Lower leg skin (tissue), 4 donors: ENCODE measurements at regions not wholly inside any gene's neighbourhood (a gene's known extent, or its start where the extent isn't known, plus 50 kb on each side); places are given as distances from the start of the nearest gene placed in this dataset.
A peak's percentile ranks its signal among the peaks of the same experiment; 100 is the strongest.

Experiments
- DNase-seq, 2 donors: peaks; one replicate each; pipeline ENCODE4 v3.0.0-alpha.2; 2019; ENCODE audit warnings: low spot score in 2 of 2
- H3K4me3 ChIP-seq: fragments of 200-600 bp; sonication (generic); 2 replicates; pipeline ENCODE4 v1.5.1; 2017; ENCODE audit warnings: mild to moderate bottlenecking, low read depth; ENCODE audit not compliant: poor library complexity, severe bottlenecking
- POLR2A ChIP-seq, 2 donors: fragments of 450-650 bp; IDR thresholded peaks; one replicate each; pipeline ENCODE4 v1.6.1; 2016 to 2017; ENCODE audit warnings: antibody characterized with exemption in 2 of 2, mild to moderate bottlenecking in 1 of 2, moderate library complexity in 1 of 2
- WGBS, 2 donors: methylation state at CpG; one replicate each; pipeline ENCODE4 v1.1.5; 2018; 5-methylcytosine and 5-hydroxymethylcytosine counted together
- intact Hi-C: fragments of 100-400 bp; cut with DNase I; formaldehyde crosslinking; loops from one replicate; pipeline ENCODE4 v1.15.0; 2023; ENCODE audit warnings: low total_unique reads
- TF ChIP-seq, protein P1 (sequence below), 3 donors: fragments of 450-650 bp; IDR thresholded peaks; one replicate each; pipeline ENCODE4 v1.5.1; 2016; ENCODE audit warnings: antibody characterized with exemption in 3 of 3, mild to moderate bottlenecking in 3 of 3, moderate library complexity in 2 of 3

DNA sequence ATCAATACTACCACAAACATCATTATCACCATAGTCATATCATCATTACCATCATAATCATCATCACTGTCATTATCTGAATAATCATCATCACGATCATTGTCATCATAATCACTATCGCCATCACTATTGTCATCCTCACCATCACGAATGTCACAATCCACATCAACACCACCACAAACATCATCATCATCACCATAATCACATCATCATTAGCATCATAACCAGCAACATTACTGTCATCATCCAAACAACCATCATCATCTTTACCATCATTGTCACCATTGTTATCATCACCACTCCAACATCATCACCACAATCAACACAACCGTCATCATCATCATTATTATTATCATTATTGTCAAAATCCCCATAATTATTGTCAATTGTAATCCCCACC is 61.2 kb downstream of the MBD3L1 start:
- no peak overlapping the region for H3K4me3 ChIP-seq
- TF ChIP-seq, protein P1, sequence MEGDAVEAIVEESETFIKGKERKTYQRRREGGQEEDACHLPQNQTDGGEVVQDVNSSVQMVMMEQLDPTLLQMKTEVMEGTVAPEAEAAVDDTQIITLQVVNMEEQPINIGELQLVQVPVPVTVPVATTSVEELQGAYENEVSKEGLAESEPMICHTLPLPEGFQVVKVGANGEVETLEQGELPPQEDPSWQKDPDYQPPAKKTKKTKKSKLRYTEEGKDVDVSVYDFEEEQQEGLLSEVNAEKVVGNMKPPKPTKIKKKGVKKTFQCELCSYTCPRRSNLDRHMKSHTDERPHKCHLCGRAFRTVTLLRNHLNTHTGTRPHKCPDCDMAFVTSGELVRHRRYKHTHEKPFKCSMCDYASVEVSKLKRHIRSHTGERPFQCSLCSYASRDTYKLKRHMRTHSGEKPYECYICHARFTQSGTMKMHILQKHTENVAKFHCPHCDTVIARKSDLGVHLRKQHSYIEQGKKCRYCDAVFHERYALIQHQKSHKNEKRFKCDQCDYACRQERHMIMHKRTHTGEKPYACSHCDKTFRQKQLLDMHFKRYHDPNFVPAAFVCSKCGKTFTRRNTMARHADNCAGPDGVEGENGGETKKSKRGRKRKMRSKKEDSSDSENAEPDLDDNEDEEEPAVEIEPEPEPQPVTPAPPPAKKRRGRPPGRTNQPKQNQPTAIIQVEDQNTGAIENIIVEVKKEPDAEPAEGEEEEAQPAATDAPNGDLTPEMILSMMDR (IDR thresholded peaks at IDR 0.05) = no peak
- TF ChIP-seq POLR2A (IDR thresholded peaks at IDR 0.05) = no peak
- intact Hi-C loops = no loop called here
- 81 to 84% methylated on average over 4 of the region's 4 CpGs for WGBS, 2 donors
- no peak for DNase-seq

DNA sequence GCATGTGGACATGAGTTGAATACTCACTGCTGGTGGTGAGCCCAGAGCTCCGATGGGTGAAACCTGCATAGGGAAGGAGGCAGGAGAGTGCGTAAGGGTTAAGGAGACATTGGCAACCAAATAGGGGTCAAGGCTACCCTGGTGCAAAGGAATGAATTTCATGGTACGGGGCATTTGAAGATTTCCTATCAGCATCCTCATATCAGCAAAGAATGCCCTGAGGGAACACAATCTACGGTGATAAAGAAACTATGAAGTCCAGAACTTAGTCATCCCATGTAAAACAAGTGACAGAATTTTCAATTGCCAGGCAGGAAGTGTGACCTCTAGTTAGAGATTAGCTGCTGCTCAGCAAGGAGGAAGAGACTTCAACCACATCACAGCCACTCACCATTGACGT is 64.9 kb downstream of the MBD3L1 start:
- 79 to 84% methylated on average over 5 of the region's 5 CpGs for WGBS, 2 donors
- no peak for TF ChIP-seq POLR2A (IDR thresholded peaks at IDR 0.05)
- TF ChIP-seq, protein P1 (IDR thresholded peaks at IDR 0.05) = no peak
- intact Hi-C loops = no loop called here
- DNase-seq = no peak
- H3K4me3 ChIP-seq = no peak overlapping the region

DNA sequence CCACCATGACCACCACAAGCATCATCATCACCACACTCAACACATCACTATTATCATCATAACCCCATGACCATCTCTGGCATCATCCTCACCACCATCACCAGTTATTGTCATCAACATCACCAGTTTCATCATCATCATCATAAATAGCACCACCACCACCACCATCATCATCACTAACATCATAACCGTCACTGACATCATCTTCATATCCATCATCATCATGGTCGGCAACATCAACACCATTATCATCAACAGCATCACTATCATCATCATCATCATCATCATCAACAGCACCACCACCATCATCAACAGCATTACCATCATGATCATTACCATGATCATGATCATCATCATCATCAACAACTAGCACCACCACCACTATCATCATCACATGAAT is 67.2 kb downstream of the MBD3L1 start:
- H3K4me3 ChIP-seq = no peak overlapping the region
- 95 to 97% methylated on average over 2 of the region's 2 CpGs for WGBS, 2 donors
- TF ChIP-seq, protein P1 (IDR thresholded peaks at IDR 0.05) = no peak
- no peak for TF ChIP-seq POLR2A (IDR thresholded peaks at IDR 0.05)
- DNase-seq = no peak
- intact Hi-C loops = no loop called here

DNA sequence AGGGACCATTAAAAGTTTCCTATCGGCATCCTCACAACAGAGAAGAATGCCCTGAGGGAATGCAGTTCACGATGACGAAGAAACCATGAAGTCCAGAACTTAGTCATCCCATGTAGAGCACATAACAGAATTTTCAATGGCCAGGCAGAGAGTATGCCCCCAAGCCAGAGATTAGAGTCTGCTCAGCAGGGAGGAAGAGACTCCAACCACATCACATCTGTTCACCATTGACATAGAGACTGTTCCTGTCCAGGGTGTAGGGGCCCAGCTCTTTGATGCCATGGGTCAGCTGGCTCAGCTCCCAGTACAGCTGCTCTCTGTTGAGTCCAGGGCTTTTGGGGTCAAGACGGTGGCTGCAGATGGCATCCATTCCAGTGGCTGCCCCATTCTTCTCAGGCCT is 68.2 kb downstream of the MBD3L1 start:
- H3K4me3 ChIP-seq = no peak overlapping the region
- intact Hi-C loops = no loop called here
- WGBS, 2 donors = 83 to 91% methylated on average over 4 of the region's 4 CpGs
- DNase-seq = no peak
- TF ChIP-seq POLR2A (IDR thresholded peaks at IDR 0.05) = no peak
- TF ChIP-seq, protein P1 (IDR thresholded peaks at IDR 0.05) = no peak

DNA sequence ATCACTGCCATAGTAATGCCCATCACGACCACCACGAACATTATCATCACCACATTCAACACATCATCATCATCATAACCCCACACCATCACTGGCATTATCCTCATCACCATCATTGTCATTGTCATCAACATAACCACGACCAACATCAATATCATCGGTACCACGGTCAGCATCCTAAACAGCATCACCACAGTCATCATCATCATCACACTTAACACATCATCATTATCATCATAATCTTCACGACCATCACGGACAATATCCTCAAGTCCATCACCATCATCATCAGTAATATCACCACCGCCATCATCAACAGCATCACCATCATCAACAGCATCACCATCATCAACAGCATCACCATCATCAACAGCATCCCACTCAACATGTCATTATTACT is 70.3 kb downstream of the MBD3L1 start:
- TF ChIP-seq, protein P1 (IDR thresholded peaks at IDR 0.05) = no peak
- no peak for TF ChIP-seq POLR2A (IDR thresholded peaks at IDR 0.05)
- no peak for DNase-seq
- WGBS, 2 donors = 56 to 62% methylated on average over 8 of the region's 8 CpGs
- H3K4me3 ChIP-seq = no peak overlapping the region
- intact Hi-C loops = no loop called here

DNA sequence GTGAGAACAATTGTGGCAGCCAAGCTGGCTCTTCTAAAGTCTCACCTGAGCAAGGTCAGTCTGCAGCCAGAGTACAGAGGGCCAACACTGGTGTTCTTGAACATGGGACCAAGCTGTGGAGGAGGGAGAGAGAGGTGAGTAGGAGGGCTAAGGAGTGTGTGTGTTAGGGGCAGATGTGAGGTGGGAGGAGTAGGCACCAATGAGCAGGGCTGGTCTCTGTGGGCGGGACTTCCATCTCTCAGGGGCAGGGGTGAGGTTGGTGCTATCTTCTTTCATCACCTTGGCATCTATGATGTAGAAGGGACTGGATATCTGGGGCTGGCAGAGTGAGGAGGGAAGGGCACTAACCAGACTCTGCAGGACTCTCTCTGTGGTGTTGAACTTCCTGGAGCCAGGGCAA is 72.4 kb downstream of the MBD3L1 start:
- intact Hi-C loops = no loop called here
- TF ChIP-seq, protein P1 (IDR thresholded peaks at IDR 0.05) = no peak
- no peak for TF ChIP-seq POLR2A (IDR thresholded peaks at IDR 0.05)

More for the DNA sequence above, 72.4 kb downstream of the MBD3L1 start:
- 23 to 25% methylated on average over 1 of the region's 1 CpG for WGBS, 2 donors
- H3K4me3 ChIP-seq = no peak overlapping the region
- peak in 1 of 2 donors; percentile 53 for DNase-seq
